ENCODE measurements at regions not wholly inside any gene's neighbourhood (a gene's known extent, or its start where the extent isn't known, plus 50 kb on each side); places are given as distances from the start of the nearest gene placed in this dataset.

DNA sequence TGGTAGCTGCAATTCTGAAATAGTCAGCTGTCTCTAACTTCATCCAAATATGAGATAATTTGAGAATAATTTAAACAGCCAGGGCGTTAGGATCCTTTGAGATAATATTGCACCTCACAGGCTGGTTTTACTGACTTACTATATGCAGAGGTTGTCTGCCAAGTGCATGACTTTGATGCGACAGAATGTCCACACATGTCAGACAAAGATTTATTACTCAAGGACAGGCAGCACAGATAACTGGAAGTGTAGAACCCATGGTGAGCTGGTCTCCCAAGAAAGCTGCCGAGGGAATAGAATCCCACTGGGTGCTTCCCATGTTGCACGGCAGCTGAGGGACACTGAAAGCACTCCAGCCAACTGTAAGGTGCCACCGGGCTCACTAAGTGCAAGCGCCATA lies 166.2 kb upstream of the GALNTL6 start:
- intact Hi-C loops (cut with DNase I): no loop called here
- Histone ChIP-seq H3K4me1 (no peaks in the 10 kb centered on the region), H3K27ac (no peak overlapping the region), H3K36me3 (replicated peaks in 1 of 2; ENCODE audit: insufficient read depth in 1 of 2, low read depth in 2 of 2) (no peaks in the 10 kb centered on the region), H3K9me3 (no peaks in the 10 kb centered on the region), H3K4me3 (no peak overlapping the region), H3K27me3 (no peaks in the 10 kb centered on the region)
- DNase-seq: no peak
- no peak for TF ChIP-seq POLR2A (IDR thresholded peaks at IDR 0.05)
- TF ChIP-seq, protein P1, sequence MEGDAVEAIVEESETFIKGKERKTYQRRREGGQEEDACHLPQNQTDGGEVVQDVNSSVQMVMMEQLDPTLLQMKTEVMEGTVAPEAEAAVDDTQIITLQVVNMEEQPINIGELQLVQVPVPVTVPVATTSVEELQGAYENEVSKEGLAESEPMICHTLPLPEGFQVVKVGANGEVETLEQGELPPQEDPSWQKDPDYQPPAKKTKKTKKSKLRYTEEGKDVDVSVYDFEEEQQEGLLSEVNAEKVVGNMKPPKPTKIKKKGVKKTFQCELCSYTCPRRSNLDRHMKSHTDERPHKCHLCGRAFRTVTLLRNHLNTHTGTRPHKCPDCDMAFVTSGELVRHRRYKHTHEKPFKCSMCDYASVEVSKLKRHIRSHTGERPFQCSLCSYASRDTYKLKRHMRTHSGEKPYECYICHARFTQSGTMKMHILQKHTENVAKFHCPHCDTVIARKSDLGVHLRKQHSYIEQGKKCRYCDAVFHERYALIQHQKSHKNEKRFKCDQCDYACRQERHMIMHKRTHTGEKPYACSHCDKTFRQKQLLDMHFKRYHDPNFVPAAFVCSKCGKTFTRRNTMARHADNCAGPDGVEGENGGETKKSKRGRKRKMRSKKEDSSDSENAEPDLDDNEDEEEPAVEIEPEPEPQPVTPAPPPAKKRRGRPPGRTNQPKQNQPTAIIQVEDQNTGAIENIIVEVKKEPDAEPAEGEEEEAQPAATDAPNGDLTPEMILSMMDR (IDR thresholded peaks at IDR 0.05): no peak
- WGBS, 2 donors: 56 to 59% methylated on average over 6 of the region's 6 CpGs
- ATAC-seq: no peak

- intact Hi-C loops (cut with DNase I): no loop called here
- no peak for TF ChIP-seq POLR2A (IDR thresholded peaks at IDR 0.05)
- TF ChIP-seq, protein P1 (IDR thresholded peaks at IDR 0.05): no peak
- no peak overlapping the region for H3K27ac ChIP-seq
- no peak overlapping the region for H3K4me3 ChIP-seq
- no peaks in the 10 kb centered on the region for H3K4me1 ChIP-seq
- no peaks in the 10 kb centered on the region for H3K36me3 ChIP-seq (replicated peaks in 1 of 2; ENCODE audit: insufficient read depth in 1 of 2, low read depth in 2 of 2)
- H3K27me3 ChIP-seq: no peaks in the 10 kb centered on the region
- WGBS, 2 donors: 52 to 70% methylated on average over 7 of the region's 7 CpGs
- no peaks in the 10 kb centered on the region for H3K9me3 ChIP-seq
- ATAC-seq (no peak), DNase-seq (no peak)
Observed at GRCh38 chr4:171644430-171645057, 168.7 kb upstream of the GALNTL6 start.

DNA sequence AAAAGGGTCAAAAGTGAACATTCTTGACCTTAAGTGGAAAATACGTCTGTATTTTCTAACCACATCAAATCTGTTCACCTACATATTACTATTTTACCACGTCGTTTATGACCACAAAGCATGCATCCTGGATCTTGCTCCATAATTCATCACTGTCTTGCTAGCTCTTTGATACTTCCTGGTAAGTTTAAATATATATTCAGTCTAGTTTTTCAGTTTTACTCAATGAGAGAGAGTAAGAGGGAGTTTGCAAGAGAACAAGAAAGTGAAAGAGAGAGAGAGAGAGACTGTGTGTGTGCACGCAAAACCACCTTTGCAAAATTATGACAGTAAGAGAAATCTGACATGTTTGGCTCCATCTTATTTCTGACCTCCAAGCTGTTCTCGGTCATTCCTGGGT lies 173.7 kb upstream of the GALNTL6 start:
- Histone ChIP-seq H3K27me3 (no peaks in the 10 kb centered on the region), H3K9me3 (no peaks in the 10 kb centered on the region), H3K27ac (no peak overlapping the region), H3K4me3 (no peak overlapping the region), H3K4me1 (no peaks in the 10 kb centered on the region), H3K36me3 (replicated peaks in 1 of 2; ENCODE audit: insufficient read depth in 1 of 2, low read depth in 2 of 2) (no peaks in the 10 kb centered on the region)
- intact Hi-C loops (cut with DNase I): no loop called here
- no peak for TF ChIP-seq POLR2A (IDR thresholded peaks at IDR 0.05)
- TF ChIP-seq, protein P1 (IDR thresholded peaks at IDR 0.05): no peak
- DNase-seq (no peak), ATAC-seq (no peak)
- 35 to 46% methylated on average over 5 of the region's 5 CpGs for WGBS, 2 donors

- intact Hi-C loops (cut with DNase I): no loop called here
- Histone ChIP-seq H3K4me1 (no peaks in the 10 kb centered on the region), H3K27ac (no peak overlapping the region), H3K27me3 (no peaks in the 10 kb centered on the region), H3K4me3 (no peak overlapping the region), H3K36me3 (replicated peaks in 1 of 2; ENCODE audit: insufficient read depth in 1 of 2, low read depth in 2 of 2) (no peaks in the 10 kb centered on the region), H3K9me3 (no peaks in the 10 kb centered on the region)
- TF ChIP-seq, protein P1 (IDR thresholded peaks at IDR 0.05): no peak
- no peak for TF ChIP-seq POLR2A (IDR thresholded peaks at IDR 0.05)
- no peak for DNase-seq
- 66 to 75% methylated on average over 2 of the region's 2 CpGs for WGBS, 2 donors
- ATAC-seq: no peak
Observed at GRCh38 chr4:171636606-171637005, 176.6 kb upstream of the GALNTL6 start.

GRCh38 chr4:171629737-171630136 lies 183.5 kb upstream of the GALNTL6 start:
- ATAC-seq: no peak
- Histone ChIP-seq H3K27me3 (no peaks in the 10 kb centered on the region), H3K4me3 (no peak overlapping the region), H3K4me1 (no peaks in the 10 kb centered on the region), H3K36me3 (replicated peaks in 1 of 2; ENCODE audit: insufficient read depth in 1 of 2, low read depth in 2 of 2) (no peaks in the 10 kb centered on the region), H3K9me3 (no peaks in the 10 kb centered on the region), H3K27ac (no peak overlapping the region)
- DNase-seq: no peak
- TF ChIP-seq POLR2A (IDR thresholded peaks at IDR 0.05): no peak
- TF ChIP-seq, protein P1 (IDR thresholded peaks at IDR 0.05): no peak
- intact Hi-C loops (cut with DNase I): no loop called here
- 87 to 90% methylated on average over 18 of the region's 18 CpGs for WGBS, 2 donors

Measured in body of pancreas (tissue), 4 donors.